HepG2 (cell line): ENCODE measurements at regions not wholly inside any gene's neighbourhood (a gene's known extent, or its start where the extent isn't known, plus 50 kb on each side); places are given as distances from the start of the nearest gene placed in this dataset.

Experiments used
- ATAC-seq: fragments of 200-7000 bp; cut with Tn5 transposase; 3 replicates; pipeline ENCODE4 v1.9.1; 2020; ENCODE audit warnings: mild to moderate bottlenecking, moderate library complexity
- BruUV-seq: library from RNA; stranded (reverse); fragments of 400-500 nt; replicated peaks from 2 replicates; lab custom pipeline; 2021; lab: Mats Ljungman, UMichigan
- CTCF ChIA-PET: fragments of 300-600 bp; formaldehyde crosslinking; extraction: SDS; loops from one replicate; lab custom pipeline; 2021; ENCODE audit warnings: low total read pairs, inconsistent platforms, low intra/inter-chr PET ratio; lab: Yijun Ruan, JAX
- POLR2A ChIA-PET: fragments of 350-600 bp; sonication (Branson Sonifier 250); formaldehyde crosslinking; loops from one replicate; lab custom pipeline; 2020; ENCODE audit warnings: antibody characterized with exemption, inconsistent platforms; lab: Yijun Ruan, JAX
- DNase-seq: peaks from one replicate; pipeline ENCODE4 v3.0.0-alpha.2; 2015; ENCODE audit warnings: low spot score
- FAIRE-seq: peaks from 3 replicates; lab custom pipeline; 2011; peaks lifted over from hg19 to GRCh38; lab: Jason Lieb, UNC
- H2AFZ ChIP-seq: one replicate; pipeline ENCODE4 v1.6.1; 2011; ENCODE audit warnings: low read length, inconsistent platforms
- H3K27ac ChIP-seq: fragments of 300-600 bp; 3 replicates; pipeline ENCODE4 v1.8.0; 2011; ENCODE audit warnings: mixed run types, mild to moderate bottlenecking, mixed read lengths, low read length, inconsistent platforms; ENCODE audit not compliant: insufficient read depth; ENCODE audit errors: extremely low read length
- H3K27me3 ChIP-seq, 2 experiments: fragments of 200-600 bp in 1 of 2; 2 replicates in 1 of 2; 3 replicates in 1 of 2; pipeline versions ENCODE4 v1.6.0 to v1.8.0; 2011; ENCODE audit warnings: low read length in 2 of 2, mild to moderate bottlenecking in 2 of 2, moderate library complexity in 2 of 2, inconsistent platforms in 1 of 2; ENCODE audit not compliant: insufficient read depth in 2 of 2, control insufficient read depth in 1 of 2
- H3K36me3 ChIP-seq, 2 experiments: fragments of 200-600 bp in 1 of 2; replicated peaks in 1 of 2; 2 replicates in 1 of 2; 3 replicates in 1 of 2; pipeline versions ENCODE4 v1.5.1 to v1.8.0; 2011; ENCODE audit warnings: low read length in 2 of 2, inconsistent platforms in 1 of 2; ENCODE audit not compliant: insufficient read depth in 2 of 2, control insufficient read depth in 1 of 2
- H3K4me1 ChIP-seq: 2 replicates; pipeline ENCODE4 v1.5.1; 2012; ENCODE audit warnings: low read length, inconsistent platforms; ENCODE audit not compliant: insufficient read depth
- H3K4me2 ChIP-seq: 2 replicates; pipeline ENCODE4 v1.6.0; 2011; ENCODE audit warnings: low read depth, low read length, inconsistent platforms
- H3K4me3 ChIP-seq, 3 experiments: fragments of 200-600 bp in 1 of 3; sonication (generic), shearing (Covaris generic) in 1 of 3; replicated peaks in 1 of 3; 2 replicates each; pipeline ENCODE4 v1.5.1; 2011 to 2016; ENCODE audit warnings: low read length in 3 of 3, inconsistent platforms in 2 of 3, low read depth in 2 of 3, mild to moderate bottlenecking in 2 of 3, control low read depth in 1 of 3, mixed read lengths in 1 of 3; ENCODE audit not compliant: insufficient read depth in 1 of 3
- H3K79me2 ChIP-seq: one replicate; pipeline ENCODE4 v1.6.1; 2011; ENCODE audit warnings: low read length, inconsistent platforms; ENCODE audit not compliant: insufficient read depth
- H3K9ac ChIP-seq: 2 replicates; pipeline ENCODE4 v1.6.0; 2011; ENCODE audit warnings: mild to moderate bottlenecking, low read depth, low read length, inconsistent platforms; ENCODE audit not compliant: insufficient read depth
- H3K9me3 ChIP-seq: 2 replicates; pipeline ENCODE4 v1.5.1; 2012; ENCODE audit warnings: mild to moderate bottlenecking, low read length
- H4K20me1 ChIP-seq: 2 replicates; pipeline ENCODE4 v1.6.0; 2011; ENCODE audit warnings: inconsistent platforms, mild to moderate bottlenecking, low read length, moderate library complexity; ENCODE audit not compliant: insufficient read depth
- BRD4 ChIP-seq: sonication (generic); formaldehyde crosslinking; IDR thresholded peaks from 2 replicates; pipeline ENCODE4 v1.4.0; 2020; ENCODE audit warnings: missing genetic modification reagents
- ELF1 ChIP-seq: sonication (generic); formaldehyde crosslinking; IDR thresholded peaks from 2 replicates; pipeline ENCODE4 v1.4.0; 2020; ENCODE audit warnings: missing genetic modification reagents
- HNF4G ChIP-seq, 2 experiments: sonication (generic) in 1 of 2; formaldehyde crosslinking in 1 of 2; IDR thresholded peaks; 2 replicates each; pipeline versions ENCODE4 v1.4.0 to v1.6.1; 2011 to 2020; ENCODE audit warnings: borderline replicate concordance in 2 of 2, low read depth in 2 of 2, mild to moderate bottlenecking in 2 of 2, low read length in 1 of 2, missing genetic modification reagents in 1 of 2, moderate library complexity in 1 of 2
- NFE2L1 ChIP-seq: sonication (generic); formaldehyde crosslinking; IDR thresholded peaks from 2 replicates; pipeline ENCODE4 v1.4.0; 2020; ENCODE audit warnings: missing genetic modification reagents, mild to moderate bottlenecking, borderline replicate concordance
- RCOR2 ChIP-seq: IDR thresholded peaks from 2 replicates; pipeline ENCODE4 v1.6.1; 2016; ENCODE audit warnings: missing biosample characterization, missing genetic modification reagents
- ZSCAN12 ChIP-seq: sonication (generic); formaldehyde crosslinking; IDR thresholded peaks from 2 replicates; pipeline ENCODE4 v1.9.0; 2021; ENCODE audit warnings: mild to moderate bottlenecking, missing genetic modification reagents
- WGBS: methylation state at CpG from one replicate; pipeline ENCODE4 v1.1.6; 2017; ENCODE audit warnings: low lambda C conversion rate; 5-methylcytosine and 5-hydroxymethylcytosine counted together
- in situ Hi-C: cut with HindIII; loops from 2 replicates; pipeline ENCODE4 v1.10.0; 2017; ENCODE audit warnings: low pct_unique_long_range_greater_than_20kb; ENCODE audit not compliant: extremely low pct_ligation_motif_present
- intact Hi-C: fragments of 100-400 bp; cut with micrococcal nuclease; formaldehyde crosslinking; loops from one replicate; pipeline ENCODE4 v1.10.0; 2022; ENCODE audit not compliant: unreplicated experiment
- TF ChIP-seq, protein P1 (sequence below): sonication (generic); formaldehyde crosslinking; IDR thresholded peaks from 2 replicates; pipeline ENCODE4 v1.4.0; 2020; ENCODE audit warnings: missing genetic modification reagents
- TF ChIP-seq, protein P2 (sequence below): sonication (generic); formaldehyde crosslinking; IDR thresholded peaks from 2 replicates; pipeline ENCODE4 v1.5.0; 2020; ENCODE audit warnings: mild to moderate bottlenecking, low read depth, missing genetic modification reagents, borderline replicate concordance

DNA sequence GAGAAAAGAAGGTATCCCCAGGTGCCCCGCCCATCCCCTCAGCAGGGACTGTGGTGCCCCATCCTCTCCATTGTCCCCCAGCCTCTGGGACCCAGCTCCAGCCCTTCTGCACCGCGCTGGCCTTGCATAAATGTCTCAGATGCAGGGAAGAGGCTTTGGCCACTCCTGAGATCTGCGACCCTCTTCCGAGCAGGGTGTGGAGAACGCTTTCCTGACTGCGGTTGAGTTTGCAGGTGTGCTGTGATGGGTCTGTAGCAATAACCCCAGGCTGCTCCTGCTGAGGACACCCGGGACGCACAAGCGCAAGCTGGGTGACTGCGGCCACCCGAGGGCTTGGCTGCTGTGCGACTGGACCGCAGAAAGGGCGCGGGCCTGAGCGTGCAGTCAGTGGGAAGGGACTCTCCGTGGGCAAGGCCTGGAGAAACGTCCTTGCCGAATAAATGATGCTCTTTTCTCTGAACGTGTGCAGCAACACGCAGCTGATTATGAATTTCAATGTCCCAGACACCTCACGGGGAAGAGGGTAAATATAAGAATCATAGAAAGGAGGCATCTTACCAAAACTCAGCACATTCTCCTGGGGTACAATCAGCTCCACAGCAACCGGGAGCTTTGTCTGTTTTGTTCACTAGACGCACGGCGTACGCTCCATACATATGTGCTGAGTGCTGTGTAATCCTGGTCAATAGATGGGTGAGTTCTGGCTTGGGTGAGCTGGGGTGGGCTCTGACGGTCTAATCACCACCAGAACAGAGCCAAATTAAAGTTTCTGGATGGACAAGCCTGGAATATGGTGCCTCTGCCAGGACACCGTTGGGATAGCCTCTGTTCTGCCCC is 67.5 kb upstream of the ZNF516 start:
- CTCF ChIA-PET = no interaction called here
- Histone ChIP-seq H3K4me3 (no peak overlapping the region), H3K36me3 (no peaks in the 10 kb centered on the region), H3K4me1 (peaks cover 36% of the 10 kb centered on the region), H4K20me1 (no peaks in the 10 kb centered on the region), H3K27ac (no peak overlapping the region), H3K4me2 (no peak overlapping the region), H3K9ac (no peak overlapping the region), H3K27me3 (peaks cover 1 to 9% of the 10 kb centered on the region in 2 experiments; a peak in 2 of 5 replicates), H3K9me3 (no peaks in the 10 kb centered on the region), H3K79me2 (no peaks in the 10 kb centered on the region), H2AFZ (no peak overlapping the region)
- TF ChIP-seq, protein P1, sequence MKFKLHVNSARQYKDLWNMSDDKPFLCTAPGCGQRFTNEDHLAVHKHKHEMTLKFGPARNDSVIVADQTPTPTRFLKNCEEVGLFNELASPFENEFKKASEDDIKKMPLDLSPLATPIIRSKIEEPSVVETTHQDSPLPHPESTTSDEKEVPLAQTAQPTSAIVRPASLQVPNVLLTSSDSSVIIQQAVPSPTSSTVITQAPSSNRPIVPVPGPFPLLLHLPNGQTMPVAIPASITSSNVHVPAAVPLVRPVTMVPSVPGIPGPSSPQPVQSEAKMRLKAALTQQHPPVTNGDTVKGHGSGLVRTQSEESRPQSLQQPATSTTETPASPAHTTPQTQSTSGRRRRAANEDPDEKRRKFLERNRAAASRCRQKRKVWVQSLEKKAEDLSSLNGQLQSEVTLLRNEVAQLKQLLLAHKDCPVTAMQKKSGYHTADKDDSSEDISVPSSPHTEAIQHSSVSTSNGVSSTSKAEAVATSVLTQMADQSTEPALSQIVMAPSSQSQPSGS (CRISPR knock-in tag) = no peak
- TF ChIP-seq ZSCAN12 (CRISPR knock-in tag) (no peak), BRD4 (CRISPR knock-in tag) (no peak), HNF4G (IDR thresholded peaks at IDR 0.05; ENCODE audit: borderline replicate concordance, low read depth, low read length) (no peak), HNF4G (CRISPR knock-in tag; IDR thresholded peaks at IDR 0.05; ENCODE audit: borderline replicate concordance, low read depth) (no peak), RCOR2 (CRISPR knock-in tag) (no peak), NFE2L1 (no peak), ELF1 (CRISPR knock-in tag) (no peak)
- TF ChIP-seq, protein P2, sequence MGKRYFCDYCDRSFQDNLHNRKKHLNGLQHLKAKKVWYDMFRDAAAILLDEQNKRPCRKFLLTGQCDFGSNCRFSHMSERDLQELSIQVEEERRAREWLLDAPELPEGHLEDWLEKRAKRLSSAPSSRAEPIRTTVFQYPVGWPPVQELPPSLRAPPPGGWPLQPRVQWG (CRISPR knock-in tag) = no peak
- intact Hi-C loops (no loop called here), in situ Hi-C loops (no loop called here)
- WGBS = 81% methylated on average over 24 of the region's 30 CpGs
- FAIRE-seq = no peak
- ATAC-seq = no peak
- POLR2A ChIA-PET = no interaction called here
- BruUV-seq = no TSS peak
- no peak for DNase-seq
